ENCODE measurements at regions not wholly inside any gene's neighbourhood (a gene's known extent, or its start where the extent isn't known, plus 50 kb on each side); places are given as distances from the start of the nearest gene placed in this dataset.

GRCh38 chr6:142683714-142684141 lies 261.2 kb downstream of the HIVEP2 start:
- DNase-seq (ENCODE audit: low read depth), result no peak
- H3K4me3 ChIP-seq (ENCODE audit: low read depth, low read length), result no peak overlapping the region
- TF ChIP-seq, protein P1, sequence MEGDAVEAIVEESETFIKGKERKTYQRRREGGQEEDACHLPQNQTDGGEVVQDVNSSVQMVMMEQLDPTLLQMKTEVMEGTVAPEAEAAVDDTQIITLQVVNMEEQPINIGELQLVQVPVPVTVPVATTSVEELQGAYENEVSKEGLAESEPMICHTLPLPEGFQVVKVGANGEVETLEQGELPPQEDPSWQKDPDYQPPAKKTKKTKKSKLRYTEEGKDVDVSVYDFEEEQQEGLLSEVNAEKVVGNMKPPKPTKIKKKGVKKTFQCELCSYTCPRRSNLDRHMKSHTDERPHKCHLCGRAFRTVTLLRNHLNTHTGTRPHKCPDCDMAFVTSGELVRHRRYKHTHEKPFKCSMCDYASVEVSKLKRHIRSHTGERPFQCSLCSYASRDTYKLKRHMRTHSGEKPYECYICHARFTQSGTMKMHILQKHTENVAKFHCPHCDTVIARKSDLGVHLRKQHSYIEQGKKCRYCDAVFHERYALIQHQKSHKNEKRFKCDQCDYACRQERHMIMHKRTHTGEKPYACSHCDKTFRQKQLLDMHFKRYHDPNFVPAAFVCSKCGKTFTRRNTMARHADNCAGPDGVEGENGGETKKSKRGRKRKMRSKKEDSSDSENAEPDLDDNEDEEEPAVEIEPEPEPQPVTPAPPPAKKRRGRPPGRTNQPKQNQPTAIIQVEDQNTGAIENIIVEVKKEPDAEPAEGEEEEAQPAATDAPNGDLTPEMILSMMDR (IDR thresholded peaks at IDR 0.05; ENCODE audit: insufficient read depth, low read length), result no peak

DNA sequence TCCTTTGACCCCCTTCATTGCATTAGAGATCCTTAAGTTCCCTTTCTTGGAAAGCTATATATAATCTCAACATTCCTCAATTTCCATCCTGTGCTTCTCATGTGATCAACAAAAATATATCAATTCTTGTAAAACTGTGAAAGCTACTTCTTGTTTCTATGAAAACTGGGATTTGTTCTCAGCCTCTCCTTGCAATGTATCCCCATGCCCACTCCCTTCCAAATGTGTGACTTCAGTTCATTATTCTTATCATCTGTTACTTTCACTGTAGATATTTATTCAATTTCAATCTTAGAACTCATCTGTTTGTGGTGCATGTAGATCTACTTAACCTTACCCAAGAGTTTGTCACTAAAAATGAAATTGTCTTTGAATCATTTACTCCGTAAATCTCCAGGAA lies 260.6 kb downstream of the HIVEP2 start:
- H3K4me3 ChIP-seq (ENCODE audit: low read depth, low read length), result no peak overlapping the region
- TF ChIP-seq, protein P1 (IDR thresholded peaks at IDR 0.05; ENCODE audit: insufficient read depth, low read length), result no peak

DNA sequence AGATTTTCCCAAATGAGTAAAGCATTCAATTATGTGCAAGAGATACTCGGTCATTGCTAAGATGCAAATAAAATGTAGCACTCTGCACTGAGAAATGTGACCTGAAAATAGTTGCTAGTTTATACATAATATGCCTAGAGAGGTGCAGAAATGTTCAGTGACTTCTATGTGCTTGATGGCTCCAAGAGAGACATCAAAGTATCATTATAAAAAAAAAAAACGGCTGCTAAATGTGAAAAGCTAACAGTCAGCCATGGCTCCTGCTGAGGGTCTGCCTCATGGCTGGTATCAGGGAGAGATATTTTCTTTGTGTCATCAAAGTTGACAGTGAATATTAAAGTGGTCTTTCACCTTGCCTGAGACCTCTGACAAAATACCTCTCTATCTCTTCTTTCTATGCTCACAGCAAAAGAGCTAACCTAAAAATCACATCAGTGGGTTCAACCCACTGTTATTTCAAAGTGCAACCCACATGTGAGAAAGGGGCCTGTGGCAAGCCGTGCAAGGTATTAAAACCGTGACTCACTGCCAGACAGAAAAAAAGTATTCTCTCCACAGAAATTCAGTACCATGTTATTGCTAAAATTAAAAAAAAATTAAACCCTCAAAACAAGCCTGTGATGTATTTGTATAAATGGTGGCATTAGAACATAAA lies 259.0 kb downstream of the HIVEP2 start:
- H3K4me3 ChIP-seq (ENCODE audit: low read depth, low read length), result no peak overlapping the region

More for the DNA sequence above, 260.6 kb downstream of the HIVEP2 start:
- DNase-seq (ENCODE audit: low read depth), result no peak

DNA sequence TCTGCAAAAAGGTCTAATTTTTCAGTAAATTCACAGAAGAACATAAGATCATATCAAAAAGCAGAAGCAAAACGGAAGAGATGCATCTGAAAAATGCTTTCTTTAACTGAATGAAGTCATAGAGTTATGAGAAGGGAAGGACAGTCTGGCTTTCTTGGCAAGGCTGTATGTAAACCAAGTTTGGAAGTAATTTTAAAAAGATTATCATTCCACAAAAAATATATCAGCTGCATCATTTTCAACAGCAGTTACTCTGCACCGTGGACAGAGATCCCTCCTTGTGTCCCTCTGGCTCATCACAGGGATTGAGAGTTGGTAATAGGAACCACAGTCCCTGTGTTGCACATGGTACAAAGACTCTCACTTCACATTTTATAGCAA lies 258.5 kb downstream of the HIVEP2 start:
- TF ChIP-seq, protein P1 (IDR thresholded peaks at IDR 0.05; ENCODE audit: insufficient read depth, low read length), result no peak
- no peak overlapping the region for H3K4me3 ChIP-seq (ENCODE audit: low read depth, low read length)
- no peak for DNase-seq (ENCODE audit: low read depth)

More for the DNA sequence above, 259.0 kb downstream of the HIVEP2 start:
- no peak for DNase-seq (ENCODE audit: low read depth)
- TF ChIP-seq, protein P1 (IDR thresholded peaks at IDR 0.05; ENCODE audit: insufficient read depth, low read length), result no peak

- peak overlapping the region; percentile 50 for H3K4me3 ChIP-seq (ENCODE audit: low read depth, low read length)
- TF ChIP-seq, protein P1 (IDR thresholded peaks at IDR 0.05; ENCODE audit: insufficient read depth, low read length), result peak; percentile 95
- DNase-seq (ENCODE audit: low read depth), result peak; percentile 96
Measured at GRCh38 chr6:142692942-142693341, 252.0 kb downstream of the HIVEP2 start.

DNA sequence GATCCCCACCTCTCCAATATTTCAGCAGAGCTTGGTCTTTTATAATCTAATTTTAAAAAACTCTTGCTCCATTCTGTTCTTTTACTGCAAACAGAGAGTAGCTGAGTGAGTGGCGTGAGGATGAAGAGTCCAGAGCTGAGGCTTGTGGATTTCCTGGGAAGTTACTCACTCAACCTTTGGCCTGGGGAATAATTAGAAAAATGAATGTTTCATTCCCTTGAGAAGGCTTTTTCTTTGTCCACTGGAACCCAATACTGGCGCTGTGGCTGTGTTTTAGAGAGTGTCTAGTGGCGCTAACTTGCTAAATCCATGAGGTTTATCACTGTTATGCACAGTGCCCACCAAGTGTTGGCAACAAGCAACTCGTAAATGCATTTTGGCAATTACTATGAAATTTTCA lies 251.5 kb downstream of the HIVEP2 start:
- TF ChIP-seq, protein P1 (IDR thresholded peaks at IDR 0.05; ENCODE audit: insufficient read depth, low read length), result peak; percentile 8
- H3K4me3 ChIP-seq (ENCODE audit: low read depth, low read length), result no peak overlapping the region
- DNase-seq (ENCODE audit: low read depth), result peak; percentile 73

GRCh38 chr6:142694054-142694453 lies 250.9 kb downstream of the HIVEP2 start:
- peak; percentile 45 for DNase-seq (ENCODE audit: low read depth)
- H3K4me3 ChIP-seq (ENCODE audit: low read depth, low read length), result no peak overlapping the region
- TF ChIP-seq, protein P1 (IDR thresholded peaks at IDR 0.05; ENCODE audit: insufficient read depth, low read length), result no peak
